A172 (cell line): ENCODE measurements at regions not wholly inside any gene's neighbourhood (a gene's known extent, or its start where the extent isn't known, plus 50 kb on each side); places are given as distances from the start of the nearest gene placed in this dataset.
"Not testable (repeated sequence)": the region's sequence is repeated elsewhere in the genome, so short reads cannot be mapped to it uniquely, and the experiment has no call there.

Experiments
- DNase-seq: peaks from one replicate; pipeline ENCODE4 v3.0.0-alpha.2; 2015; ENCODE audit warnings: low spot score

DNA sequence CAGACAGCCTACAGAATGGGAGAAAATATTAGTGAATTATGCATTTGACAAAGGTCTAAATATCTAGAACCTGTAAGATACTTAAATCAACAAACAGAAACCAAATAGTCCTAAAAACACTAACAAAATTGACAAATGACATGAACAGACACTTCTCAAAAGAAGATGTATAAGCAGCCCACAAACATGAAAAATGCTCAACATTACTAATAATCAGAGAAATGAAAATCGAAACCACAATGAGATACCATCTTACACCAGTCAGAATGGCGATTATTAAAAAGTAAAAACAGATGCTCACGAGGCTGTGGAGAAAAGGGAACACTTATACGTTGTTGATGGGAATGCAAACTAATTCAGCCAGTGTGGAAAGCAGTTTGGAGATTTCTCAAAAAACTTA lies 1186.8 kb downstream of the DTWD2 start:
- no peak for DNase-seq

DNA sequence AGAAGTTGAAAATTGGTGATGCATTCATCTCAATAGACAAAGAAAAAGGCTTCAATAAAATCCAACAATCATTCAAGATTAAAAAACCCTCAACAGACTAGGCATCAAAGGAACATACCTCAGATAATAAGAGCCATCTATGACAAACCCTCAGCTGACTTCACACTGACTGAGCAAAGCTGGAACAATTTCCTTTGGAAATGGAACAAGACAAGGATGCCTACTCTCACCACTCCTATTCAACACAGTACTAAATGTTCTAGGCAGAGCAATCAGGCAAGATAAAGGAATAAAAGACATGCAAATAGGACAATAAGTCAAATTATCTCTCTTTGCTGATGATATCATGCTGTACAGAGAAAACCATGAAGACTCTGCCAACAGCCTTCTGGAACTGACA lies 1188.1 kb downstream of the DTWD2 start:
- peak; percentile 6 for DNase-seq

DNA sequence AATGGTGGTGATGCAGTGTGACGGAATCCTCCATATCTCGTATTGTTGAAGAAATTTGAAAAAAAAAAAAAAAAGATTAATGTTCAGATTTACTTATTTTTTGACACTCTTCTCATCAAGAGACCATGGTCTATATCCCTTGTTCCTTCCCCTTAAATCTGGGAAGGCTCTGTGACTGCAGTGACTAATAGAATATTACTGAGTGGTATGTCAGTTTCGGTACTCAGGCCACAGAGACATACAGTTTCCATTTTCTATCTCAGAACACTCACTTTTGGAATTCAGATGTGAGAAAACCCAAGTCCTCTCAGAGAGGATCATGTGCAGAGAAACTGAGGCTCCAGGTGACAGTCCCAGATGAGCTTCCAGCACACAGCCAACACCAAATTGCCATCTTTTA lies 1193.5 kb downstream of the DTWD2 start:
- DNase-seq: no peak

DNA sequence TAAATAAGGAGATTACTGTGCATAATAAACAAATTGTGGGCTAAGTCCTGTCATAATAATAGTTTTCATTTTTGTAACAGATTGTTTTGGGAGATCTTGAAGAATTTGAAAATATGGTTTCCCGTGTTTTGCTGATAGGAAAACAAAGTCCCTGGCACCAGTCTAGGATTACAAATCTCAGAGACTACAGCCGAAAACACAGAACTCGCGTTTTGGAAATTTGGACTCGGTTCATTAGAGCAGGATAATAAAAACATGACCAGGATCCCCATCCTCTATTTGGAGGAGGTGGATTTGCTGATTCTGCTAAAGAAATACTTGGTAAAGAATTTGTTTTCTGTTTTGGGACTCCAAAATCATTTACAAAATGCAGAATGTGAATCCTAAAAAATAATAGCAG lies 1194.4 kb downstream of the DTWD2 start:
- no peak for DNase-seq

DNA sequence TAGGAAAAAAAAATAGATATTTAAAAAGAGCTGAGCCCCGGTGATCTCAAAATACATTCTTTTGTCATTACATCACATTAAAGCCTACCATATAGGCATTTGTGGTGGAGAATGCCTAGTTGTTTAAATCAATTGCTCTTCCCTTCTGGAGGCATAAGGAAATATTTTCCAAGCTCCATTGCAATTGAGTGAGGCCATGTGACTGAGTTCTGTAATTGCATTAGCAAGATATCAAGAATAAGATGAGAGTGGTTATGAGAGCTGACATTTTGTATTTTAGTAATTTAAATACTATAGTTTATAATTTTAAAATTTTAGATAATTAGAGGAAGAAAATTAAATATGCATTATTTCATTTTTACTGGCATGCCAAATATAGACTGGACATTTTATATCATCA lies 1195.9 kb downstream of the DTWD2 start:
- no peak for DNase-seq

DNA sequence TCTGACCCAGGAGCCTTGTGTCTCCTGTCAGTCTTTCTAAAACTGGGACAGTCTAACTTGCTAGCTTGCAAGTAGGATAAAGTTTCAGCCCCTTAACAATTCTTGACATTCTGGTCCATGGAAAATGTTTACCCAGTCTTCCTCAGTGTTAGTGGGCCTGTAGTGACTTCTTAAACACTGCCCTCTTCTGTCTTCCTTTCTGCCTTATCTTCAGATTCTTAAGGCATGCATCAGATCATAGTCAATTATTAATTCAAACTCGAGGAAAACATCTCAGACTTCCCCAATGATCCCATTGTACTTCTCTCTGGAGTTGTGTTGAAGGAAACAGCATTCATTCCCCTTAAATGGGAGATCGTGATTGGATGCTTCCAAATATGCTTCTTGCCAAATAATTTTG lies 1199.8 kb downstream of the DTWD2 start:
- DNase-seq: no peak

DNA sequence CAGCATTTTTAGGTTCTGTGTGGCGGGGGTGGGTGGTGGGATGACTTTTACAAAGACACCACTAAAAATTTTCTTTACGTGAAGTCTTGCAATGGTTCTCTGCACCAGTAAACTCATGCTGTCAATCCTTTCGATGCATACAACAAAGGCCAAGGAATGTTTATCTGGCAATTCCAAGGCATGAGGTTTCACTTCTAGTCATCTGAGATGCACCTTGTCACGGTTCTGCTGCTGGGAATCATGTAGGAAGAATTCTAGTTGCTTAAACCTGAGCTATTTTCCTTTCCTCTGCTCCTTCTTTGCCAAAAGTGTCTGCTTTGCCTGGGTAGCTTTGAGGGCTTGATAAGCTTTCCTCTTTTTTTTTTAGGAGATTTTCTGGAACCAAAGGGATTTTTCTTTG lies 1204.5 kb upstream of the SEMA6A start:
- no peak for DNase-seq

DNA sequence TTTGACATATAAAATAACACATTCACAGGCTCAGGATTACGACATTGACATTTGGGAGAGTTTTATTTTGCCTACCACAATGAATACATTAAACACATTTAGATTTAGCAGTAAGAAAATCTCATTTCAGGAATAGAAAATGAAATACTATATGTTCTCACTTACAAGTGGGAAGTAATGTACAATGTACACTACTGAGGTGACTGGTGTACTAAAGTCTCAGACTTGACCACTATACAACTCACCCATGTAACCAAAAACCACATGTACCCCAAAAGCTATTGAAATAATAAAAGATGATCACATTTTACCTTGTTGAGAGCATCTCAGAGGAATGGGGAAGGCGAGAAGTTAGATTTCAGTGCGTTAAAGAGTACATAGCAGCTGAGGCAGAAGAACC lies 1202.4 kb upstream of the SEMA6A start:
- no peak for DNase-seq

DNA sequence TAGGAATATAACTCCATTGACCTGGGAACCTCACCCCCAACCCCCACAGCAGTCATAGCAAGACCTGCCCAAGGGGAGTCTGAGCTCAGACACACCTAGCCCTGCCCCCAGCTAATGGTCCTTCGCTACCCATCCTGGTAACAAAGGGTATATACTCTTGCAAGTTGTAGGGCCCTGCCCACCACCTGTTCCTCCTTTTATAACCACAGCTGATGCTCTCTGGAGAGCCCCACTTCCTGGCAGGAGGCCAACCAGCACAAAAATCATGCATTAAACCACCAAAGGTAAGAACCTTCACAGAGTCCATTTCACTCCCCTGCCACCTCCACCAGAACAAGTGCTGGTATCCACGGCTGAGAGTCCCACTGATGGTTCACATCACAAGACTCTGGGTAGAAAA lies 1195.3 kb upstream of the SEMA6A start:
- DNase-seq: no peak

DNA sequence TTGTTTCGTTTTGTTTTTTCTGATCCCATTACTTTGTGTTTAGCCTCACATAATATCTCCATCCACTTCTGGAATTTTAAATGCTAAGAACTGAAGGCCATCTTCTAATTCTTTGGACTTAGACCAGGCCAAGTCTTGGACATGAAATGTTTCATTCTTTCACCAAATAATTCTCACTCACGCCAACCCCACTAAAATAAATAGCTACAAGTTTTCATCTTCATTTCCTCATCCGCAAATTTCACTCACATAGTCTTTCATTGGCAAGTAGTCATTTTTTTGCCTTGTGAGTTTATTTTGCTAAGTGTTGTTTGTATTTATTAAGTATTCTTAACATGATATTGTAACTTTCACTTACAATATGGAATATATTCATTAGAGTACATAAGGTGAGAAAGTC lies 1188.6 kb upstream of the SEMA6A start:
- DNase-seq: no peak

DNA sequence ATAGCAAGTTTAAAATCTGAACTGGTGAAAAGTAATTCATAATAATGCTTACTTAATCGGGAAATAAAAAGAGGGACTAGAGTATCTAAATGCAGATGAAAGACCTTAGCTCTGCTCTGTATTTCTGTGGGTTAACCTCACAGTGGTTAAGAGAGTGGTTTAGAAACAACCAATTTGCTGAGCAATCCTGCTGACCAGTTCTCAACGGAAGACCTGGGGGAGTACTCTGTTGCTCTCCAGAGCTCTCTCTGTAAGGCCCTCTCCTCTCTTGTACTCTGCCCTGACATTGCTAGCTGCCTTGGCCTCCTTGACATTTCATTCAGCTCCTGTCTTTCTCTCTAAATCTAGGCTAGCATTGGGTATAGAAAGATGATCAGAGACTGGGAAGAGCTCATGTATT lies 1186.6 kb upstream of the SEMA6A start:
- no peak for DNase-seq

DNA sequence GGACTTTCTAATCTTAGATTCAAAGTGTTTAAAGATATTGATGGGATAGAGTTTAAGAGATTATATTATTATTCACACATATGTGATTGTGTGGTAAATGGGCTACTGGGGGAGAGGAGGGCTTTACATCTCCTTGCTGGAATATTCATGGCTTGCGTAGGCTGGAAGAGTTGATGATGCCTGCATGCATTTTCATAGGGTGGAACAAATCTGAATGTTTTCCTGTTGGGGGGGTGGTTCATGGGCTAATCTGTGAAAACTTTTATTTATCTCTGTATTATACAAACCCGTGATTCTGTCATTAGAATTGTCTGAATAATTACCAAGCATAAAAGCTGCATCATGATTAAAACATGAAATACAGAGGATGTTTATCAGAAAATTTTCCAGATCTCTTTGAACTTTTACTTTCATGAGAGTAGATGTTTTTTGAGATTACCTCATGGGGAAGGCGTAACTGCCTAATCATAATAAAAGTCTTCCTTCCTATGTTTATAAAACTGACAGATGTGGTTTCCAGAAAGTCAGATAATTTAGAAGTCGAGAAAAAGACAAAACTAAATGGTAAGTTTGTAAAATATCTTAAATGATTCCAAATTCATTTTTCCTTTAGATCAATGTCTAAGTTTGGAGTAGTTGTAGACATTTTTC lies 1185.4 kb upstream of the SEMA6A start:
- no peak for DNase-seq

DNA sequence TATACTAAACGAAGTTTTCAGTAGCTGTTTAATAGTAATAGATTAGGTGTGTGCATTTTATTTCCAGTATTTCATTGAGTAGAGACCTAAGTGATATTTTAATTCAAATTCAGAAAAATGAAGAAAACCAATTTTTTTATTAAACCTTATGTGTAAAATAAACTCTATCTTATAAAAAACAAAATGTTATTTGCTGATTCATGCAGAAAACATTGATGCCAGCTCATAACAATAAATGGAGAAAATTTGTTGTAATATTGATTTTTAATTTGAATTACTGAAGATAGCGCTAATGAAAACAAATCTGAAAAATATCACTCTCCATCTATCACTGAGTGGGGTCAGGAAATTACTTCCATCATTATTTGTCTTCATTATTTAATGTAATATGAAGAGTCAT lies 1177.8 kb upstream of the SEMA6A start:
- no peak for DNase-seq

DNA sequence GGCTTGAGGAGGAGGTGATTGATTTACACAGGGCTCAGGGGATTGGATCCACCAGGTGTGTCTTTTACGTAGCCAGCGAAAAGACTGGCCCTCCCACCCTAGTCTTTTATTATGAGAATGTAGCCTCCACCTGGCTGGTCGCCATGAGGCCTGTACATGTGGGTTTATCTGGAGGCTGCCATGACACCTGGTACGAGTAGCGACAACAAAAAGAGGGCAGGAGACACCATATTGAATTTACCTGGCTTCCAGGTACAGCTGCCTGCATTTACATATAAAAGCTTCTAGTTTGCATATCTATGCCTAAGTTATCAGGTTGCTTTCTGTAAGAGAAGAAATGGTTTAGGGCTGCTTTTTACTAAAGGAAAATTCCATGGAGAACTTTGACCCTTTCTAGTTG lies 1173.7 kb upstream of the SEMA6A start:
- no peak for DNase-seq

DNA sequence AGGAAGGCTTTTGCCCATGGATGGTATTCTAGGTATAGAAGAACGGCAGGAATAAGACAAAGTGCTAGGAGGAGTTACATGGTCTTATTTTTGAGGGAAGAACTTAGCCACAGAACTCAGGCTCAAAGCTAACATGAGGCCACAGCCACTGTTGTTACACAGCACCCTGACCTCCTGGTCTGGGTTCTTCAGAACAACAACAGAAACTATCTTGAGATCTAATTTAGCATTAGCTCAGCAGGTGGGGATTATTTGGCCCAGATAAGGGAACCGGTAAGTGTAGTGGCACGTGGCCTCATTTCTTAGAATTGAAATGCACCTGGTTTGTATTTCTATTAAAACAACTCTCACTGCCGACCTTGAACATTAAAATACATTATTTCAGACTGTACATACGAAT lies 1168.7 kb upstream of the SEMA6A start:
- no peak for DNase-seq

DNA sequence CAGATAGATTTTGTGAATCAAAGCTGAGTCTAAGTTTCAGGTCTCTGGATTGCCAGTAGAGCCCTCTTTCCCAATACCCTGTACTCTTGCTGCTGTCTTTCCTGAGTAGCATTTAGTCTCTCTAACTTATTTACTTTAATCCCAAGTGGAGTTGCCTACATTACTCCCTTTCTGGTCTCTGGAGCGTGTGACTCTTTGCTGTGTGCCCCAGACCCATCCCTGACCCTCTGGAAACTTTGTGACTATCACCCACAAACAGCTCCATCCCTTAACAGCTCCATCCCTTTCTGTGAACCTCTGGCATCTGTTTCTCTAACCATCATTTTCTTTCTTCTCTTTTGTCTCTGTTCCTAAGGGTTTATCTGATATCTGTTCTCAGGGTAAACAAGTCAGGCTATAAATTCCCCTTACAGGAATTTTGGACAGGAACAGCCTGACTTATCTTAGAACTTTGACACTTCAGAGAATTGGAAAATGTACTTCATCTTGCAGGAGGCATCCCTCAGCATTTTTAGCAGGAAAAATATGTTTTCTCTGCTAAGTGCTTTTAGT lies 1167.1 kb upstream of the SEMA6A start:
- no peak for DNase-seq

DNA sequence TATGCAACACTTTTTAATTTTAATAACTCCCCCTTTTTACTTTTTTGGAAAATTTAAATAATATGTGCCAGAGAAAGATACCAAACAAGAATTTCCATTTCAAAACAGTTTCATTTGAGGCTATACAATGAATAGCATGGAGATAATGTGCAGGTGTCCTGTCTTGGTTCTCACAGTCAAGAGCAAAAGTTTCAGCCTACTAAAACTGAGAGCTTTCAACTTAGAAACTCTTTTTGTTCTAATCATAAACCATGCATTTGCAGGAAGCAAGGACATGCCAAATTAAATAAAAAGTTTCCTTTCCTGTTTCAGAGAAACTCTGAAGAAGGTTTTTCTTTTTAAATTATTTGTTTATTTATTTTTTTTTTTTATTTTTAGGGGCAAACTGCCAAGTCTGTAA lies 1165.6 kb upstream of the SEMA6A start:
- DNase-seq: no peak

DNA sequence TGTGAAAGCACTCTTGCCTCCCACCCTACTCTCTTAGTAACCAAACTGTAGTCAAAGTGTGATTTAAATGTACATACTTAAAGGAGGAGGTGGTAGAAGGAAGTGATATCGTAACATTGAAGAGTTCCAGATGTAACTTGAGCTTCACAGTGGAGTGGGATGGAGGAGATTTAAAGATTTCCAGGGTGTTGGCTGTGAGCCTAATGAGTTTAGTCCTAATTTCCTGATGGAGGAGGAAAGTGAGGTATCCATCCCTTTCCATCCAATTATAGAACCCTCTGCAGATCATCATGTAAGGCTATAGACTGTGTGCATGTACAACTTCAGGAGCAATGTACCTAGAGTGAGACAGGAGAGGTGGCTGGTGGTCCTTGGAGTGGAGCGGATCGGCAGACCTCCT lies 1163.9 kb upstream of the SEMA6A start:
- DNase-seq: no peak

DNA sequence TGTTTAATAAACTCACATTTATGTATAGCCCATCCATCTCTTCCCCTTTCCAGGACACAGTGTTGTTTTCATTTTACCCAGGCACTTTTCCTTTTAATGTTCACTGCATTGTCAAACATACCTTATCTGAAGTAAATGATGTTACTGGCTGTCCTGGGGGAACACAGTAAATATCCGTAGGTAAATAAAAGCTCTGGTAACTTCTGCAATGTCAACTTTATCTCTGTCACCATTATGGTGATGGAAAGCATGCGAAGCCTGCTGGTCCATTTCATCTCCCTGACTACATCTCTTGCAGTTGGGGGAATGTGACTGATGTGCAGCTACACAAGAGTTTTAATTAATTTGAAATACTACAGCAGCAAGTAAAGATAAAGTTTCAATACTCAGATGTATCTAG lies 1162.1 kb upstream of the SEMA6A start:
- DNase-seq: no peak

DNA sequence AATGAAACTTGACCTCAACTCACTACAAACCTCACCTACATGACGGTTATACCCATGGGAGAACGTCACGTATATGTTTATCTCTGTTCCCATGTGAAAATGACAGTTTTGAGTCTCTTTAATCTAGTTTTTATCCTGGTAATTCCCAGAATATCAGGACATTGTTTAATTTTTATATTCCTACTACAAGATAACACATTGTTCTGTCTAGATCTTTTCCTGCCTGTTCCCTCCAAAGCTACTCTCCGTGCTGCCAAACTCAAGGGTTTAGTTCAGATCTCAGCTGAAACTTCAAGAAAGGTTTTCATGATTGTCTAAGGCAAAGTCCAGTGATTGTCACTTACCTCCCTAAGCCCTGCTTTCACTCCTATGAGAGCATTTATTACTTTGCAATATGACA lies 1159.4 kb upstream of the SEMA6A start:
- DNase-seq: no peak

DNA sequence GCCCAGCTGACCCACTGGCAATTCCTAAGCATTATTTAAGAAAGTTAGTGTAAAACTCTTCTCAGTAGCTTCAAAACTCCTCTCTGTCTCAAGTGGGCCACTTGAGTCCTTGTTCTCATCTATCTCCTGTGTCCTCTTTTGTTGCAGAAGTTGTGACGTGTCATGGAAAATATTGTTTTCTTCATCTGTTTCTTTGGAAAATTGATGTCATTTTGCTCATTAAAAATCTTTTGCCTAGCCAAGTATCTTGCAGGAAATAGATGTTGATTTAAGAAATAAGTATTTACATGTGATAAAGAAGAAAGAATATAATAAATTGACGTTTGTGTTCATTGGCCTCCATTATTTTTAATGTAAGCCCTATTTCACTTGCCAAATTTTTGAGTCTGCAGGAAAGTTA lies 1158.4 kb upstream of the SEMA6A start:
- DNase-seq: no peak

DNA sequence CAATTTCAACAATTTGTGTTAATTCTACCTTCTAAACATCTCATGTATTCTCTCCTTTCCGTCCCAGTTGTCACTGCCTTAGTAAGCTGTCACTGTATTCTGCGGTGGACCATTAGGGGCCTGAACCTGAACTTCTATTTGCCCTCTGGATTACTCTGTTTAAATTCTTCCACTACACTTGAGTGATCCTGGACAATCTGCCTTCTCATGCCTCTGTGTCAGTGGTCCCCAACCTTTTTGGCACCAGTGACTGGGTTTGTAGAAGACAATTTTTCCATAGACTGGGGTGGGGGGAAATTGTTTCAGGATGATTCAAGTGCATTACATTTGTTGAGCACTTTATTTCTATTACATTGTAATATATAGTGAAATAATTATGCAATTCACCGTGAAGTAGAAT lies 1157.6 kb upstream of the SEMA6A start:
- DNase-seq: no peak

DNA sequence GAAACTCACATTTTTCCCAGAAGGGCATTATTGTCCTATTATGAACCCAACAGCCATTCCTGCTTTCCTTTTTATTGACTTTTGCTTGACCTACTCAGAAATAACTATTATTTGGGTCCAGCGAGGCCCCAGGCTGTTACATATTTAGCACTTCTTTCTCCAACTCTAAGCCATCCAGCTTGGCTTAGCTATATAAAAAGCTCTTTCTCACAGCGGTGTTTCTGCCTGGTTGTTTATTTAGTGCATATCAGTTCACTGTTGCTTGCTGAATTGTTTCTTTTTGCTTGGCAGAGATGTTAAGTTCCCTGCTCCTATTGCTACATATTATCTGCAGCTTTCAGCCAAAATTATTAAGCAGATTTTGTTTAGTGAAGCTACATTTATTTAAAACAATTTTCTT lies 1156.8 kb upstream of the SEMA6A start:
- DNase-seq: no peak

DNA sequence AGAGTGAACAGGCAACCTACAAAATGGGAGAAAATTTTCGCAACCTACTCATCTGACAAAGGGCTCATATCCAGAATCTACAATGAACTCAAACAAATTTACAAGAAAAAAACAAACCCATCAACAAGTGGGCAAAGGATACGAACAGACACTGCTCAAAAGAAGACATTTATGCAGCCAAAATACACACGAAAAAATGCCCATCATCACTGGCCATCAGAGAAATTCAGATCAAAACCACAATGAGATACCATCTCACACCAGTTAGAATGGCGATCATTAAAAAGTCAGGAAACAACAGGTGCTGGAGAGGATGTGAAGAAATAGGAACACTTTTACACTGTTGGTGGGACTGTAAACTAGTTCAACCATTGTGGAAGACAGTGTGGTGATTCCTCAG lies 1146.2 kb upstream of the SEMA6A start:
- DNase-seq: not testable (repeated sequence)
